ENCODE measurements at regions not wholly inside any gene's neighbourhood (a gene's known extent, or its start where the extent isn't known, plus 50 kb on each side); places are given as distances from the start of the nearest gene placed in this dataset.

DNA sequence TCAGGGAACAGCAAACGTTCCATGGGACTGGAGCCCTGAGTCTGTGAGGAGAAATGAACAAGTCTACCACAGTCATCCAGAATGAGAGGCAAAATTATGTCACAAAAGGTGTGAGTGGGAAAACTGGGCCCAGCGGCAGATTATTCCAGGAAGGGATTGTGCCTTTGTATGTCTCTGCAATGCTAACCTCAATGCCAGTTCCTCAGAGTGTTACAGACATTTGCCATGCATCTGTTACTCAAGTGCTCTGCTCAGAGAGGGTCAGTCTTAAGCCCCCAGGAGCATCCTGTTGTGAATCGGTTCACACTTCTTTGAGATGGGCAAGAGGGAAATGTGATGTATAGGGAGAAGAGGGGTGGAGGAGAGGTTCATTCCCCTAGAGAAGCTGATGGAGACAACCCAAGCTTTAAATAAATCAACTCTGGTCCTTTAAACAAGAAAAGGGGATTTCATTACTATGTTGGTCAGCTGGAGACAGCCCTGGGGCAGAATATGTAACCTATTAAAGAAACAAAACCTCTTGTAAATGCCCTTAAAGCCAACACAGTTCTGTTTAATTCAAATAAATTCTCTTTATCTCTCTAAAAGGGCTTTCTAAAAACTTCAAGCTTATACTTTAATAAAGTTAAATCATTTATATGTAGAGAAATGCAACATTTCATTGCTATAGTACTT, 85.9 kb upstream of the GRB10 start:
- TF ChIP-seq, protein P1, sequence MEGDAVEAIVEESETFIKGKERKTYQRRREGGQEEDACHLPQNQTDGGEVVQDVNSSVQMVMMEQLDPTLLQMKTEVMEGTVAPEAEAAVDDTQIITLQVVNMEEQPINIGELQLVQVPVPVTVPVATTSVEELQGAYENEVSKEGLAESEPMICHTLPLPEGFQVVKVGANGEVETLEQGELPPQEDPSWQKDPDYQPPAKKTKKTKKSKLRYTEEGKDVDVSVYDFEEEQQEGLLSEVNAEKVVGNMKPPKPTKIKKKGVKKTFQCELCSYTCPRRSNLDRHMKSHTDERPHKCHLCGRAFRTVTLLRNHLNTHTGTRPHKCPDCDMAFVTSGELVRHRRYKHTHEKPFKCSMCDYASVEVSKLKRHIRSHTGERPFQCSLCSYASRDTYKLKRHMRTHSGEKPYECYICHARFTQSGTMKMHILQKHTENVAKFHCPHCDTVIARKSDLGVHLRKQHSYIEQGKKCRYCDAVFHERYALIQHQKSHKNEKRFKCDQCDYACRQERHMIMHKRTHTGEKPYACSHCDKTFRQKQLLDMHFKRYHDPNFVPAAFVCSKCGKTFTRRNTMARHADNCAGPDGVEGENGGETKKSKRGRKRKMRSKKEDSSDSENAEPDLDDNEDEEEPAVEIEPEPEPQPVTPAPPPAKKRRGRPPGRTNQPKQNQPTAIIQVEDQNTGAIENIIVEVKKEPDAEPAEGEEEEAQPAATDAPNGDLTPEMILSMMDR (IDR thresholded peaks at IDR 0.05; ENCODE audit: poor library complexity) = no peak
- no peak for TF ChIP-seq EZH2 (IDR thresholded peaks at IDR 0.05; ENCODE audit: borderline replicate concordance)
- TF ChIP-seq EZH2phosphoT487 (IDR thresholded peaks at IDR 0.05; ENCODE audit: low read depth, severe bottlenecking, unreplicated experiment) = no peak
